Endothelial cell of umbilical vein (primary cell): ENCODE measurements at regions not wholly inside any gene's neighbourhood (a gene's known extent, or its start where the extent isn't known, plus 50 kb on each side); places are given as distances from the start of the nearest gene placed in this dataset.

ENCODE experiments used
- BruUV-seq: library from RNA; stranded (reverse); fragments of 400-500 nt; replicated peaks from 2 replicates; lab custom pipeline; 2021; lab: Mats Ljungman, UMichigan
- CTCF ChIA-PET: fragments of 300-600, 350-600 bp; sonication (Branson Sonifier 250); formaldehyde crosslinking; loops from one replicate; lab custom pipeline; 2021; ENCODE audit warnings: antibody characterized with exemption, inconsistent platforms; lab: Charles Lee
- POLR2A ChIA-PET: fragments of 300-600, 350-600 bp; sonication (Branson Sonifier 250); formaldehyde crosslinking; loops from one replicate; lab custom pipeline; 2021; ENCODE audit warnings: antibody characterized with exemption, inconsistent platforms; lab: Charles Lee
- DNase-seq: peaks from one replicate; pipeline ENCODE4 v3.0.0-alpha.2; 2011; ENCODE audit warnings: low read depth, low spot score
- FAIRE-seq: peaks from 2 replicates; lab custom pipeline; 2011; peaks lifted over from hg19 to GRCh38; lab: Jason Lieb, UNC
- H2AFZ ChIP-seq: 2 replicates; pipeline ENCODE4 v1.6.0; 2012; ENCODE audit warnings: low read depth, low read length, control low read depth, inconsistent platforms
- H3K27ac ChIP-seq: 2 replicates; pipeline ENCODE4 v1.5.1; 2011; ENCODE audit warnings: low read depth, mild to moderate bottlenecking, control low read depth, low read length, moderate library complexity; ENCODE audit not compliant: insufficient read depth
- H3K27me3 ChIP-seq, 2 experiments: 2 replicates each; pipeline versions ENCODE4 v1.6.0 to v1.6.1; 2011; ENCODE audit warnings: low read length in 2 of 2, mixed read lengths in 1 of 2; ENCODE audit not compliant: control insufficient read depth in 2 of 2, insufficient read depth in 2 of 2
- H3K36me3 ChIP-seq, 2 experiments: 2 replicates in 1 of 2; 3 replicates in 1 of 2; pipeline ENCODE4 v1.5.1; 2011; ENCODE audit warnings: low read length in 2 of 2, mild to moderate bottlenecking in 1 of 2, moderate library complexity in 1 of 2; ENCODE audit not compliant: control insufficient read depth in 2 of 2, insufficient read depth in 2 of 2; ENCODE audit errors: extremely low read depth in 1 of 2
- H3K4me1 ChIP-seq: 3 replicates; pipeline ENCODE4 v1.5.1; 2011; ENCODE audit warnings: mild to moderate bottlenecking, low read length; ENCODE audit not compliant: control insufficient read depth, insufficient read depth; ENCODE audit errors: extremely low read depth
- H3K4me2 ChIP-seq: 2 replicates; pipeline ENCODE4 v1.6.1; 2011; ENCODE audit warnings: low read length, control low read depth, mixed read lengths; ENCODE audit not compliant: insufficient read depth
- H3K4me3 ChIP-seq, 3 experiments: fragments of 200-600 bp in 1 of 3; sonication (generic), shearing (Covaris generic) in 1 of 3; replicated peaks in 1 of 3; 2 replicates each; pipeline ENCODE4 v1.5.1; 2011 to 2016; ENCODE audit warnings: control low read depth in 3 of 3, low read length in 3 of 3, mild to moderate bottlenecking in 2 of 3, inconsistent platforms in 1 of 3, low read depth in 1 of 3, moderate library complexity in 1 of 3; ENCODE audit not compliant: insufficient read depth in 1 of 3
- H3K79me2 ChIP-seq: 2 replicates; pipeline ENCODE4 v1.6.0; 2012; ENCODE audit warnings: low read length, inconsistent platforms; ENCODE audit not compliant: control insufficient read depth, insufficient read depth
- H3K9ac ChIP-seq: replicated peaks from 2 replicates; pipeline ENCODE3; 2011; ENCODE audit warnings: low read length, control low read depth; ENCODE audit not compliant: insufficient read depth; ENCODE audit errors: extremely low read depth
- H3K9me1 ChIP-seq: replicated peaks from 3 replicates; pipeline ENCODE4 v1.6.0; 2011; ENCODE audit warnings: mild to moderate bottlenecking, low read length; ENCODE audit not compliant: control insufficient read depth, insufficient read depth; ENCODE audit errors: extremely low read depth
- H3K9me3 ChIP-seq: replicated peaks from 2 replicates; pipeline ENCODE4 v1.5.1; 2012; ENCODE audit warnings: low read length, inconsistent platforms; ENCODE audit not compliant: control insufficient read depth, insufficient read depth
- H4K20me1 ChIP-seq: replicated peaks from 2 replicates; pipeline ENCODE3; 2011; ENCODE audit warnings: mild to moderate bottlenecking, low read length; ENCODE audit not compliant: control insufficient read depth, insufficient read depth; ENCODE audit errors: extremely low read depth
- CTCF ChIP-seq, 2 donors: IDR thresholded peaks; 1 replicate in 1 of 2; 2 replicates in 1 of 2; pipeline ENCODE4 v1.5.1; 2011; ENCODE audit warnings: low read length in 2 of 2, mild to moderate bottlenecking in 2 of 2, moderate library complexity in 2 of 2, control low read depth in 1 of 2, inconsistent platforms in 1 of 2, low read depth in 1 of 2; ENCODE audit not compliant: insufficient read depth in 1 of 2; ENCODE audit errors: extremely low read depth in 1 of 2
- EZH2 ChIP-seq: IDR thresholded peaks from 2 replicates; pipeline ENCODE4 v1.6.1; 2012; ENCODE audit warnings: borderline replicate concordance, low read depth, mild to moderate bottlenecking, moderate library complexity, low read length, inconsistent platforms; ENCODE audit not compliant: severe bottlenecking
- FOS ChIP-seq: IDR thresholded peaks from 2 replicates; pipeline ENCODE4 v1.6.1; 2011; ENCODE audit warnings: mild to moderate bottlenecking, low read length, moderate library complexity, borderline replicate concordance; ENCODE audit not compliant: insufficient read depth
- GATA2 ChIP-seq: IDR thresholded peaks from 2 replicates; pipeline ENCODE4 v1.7.0; 2011; ENCODE audit warnings: low read depth, mild to moderate bottlenecking, moderate library complexity, mixed read lengths, low read length; ENCODE audit not compliant: insufficient read length, insufficient read depth
- JUN ChIP-seq: IDR thresholded peaks from 2 replicates; pipeline ENCODE4 v1.6.1; 2011; ENCODE audit warnings: borderline replicate concordance, low read depth; ENCODE audit not compliant: insufficient read length, insufficient read depth
- MAX ChIP-seq: IDR thresholded peaks from 2 replicates; pipeline ENCODE4 v1.6.1; 2011; ENCODE audit not compliant: insufficient read depth, insufficient read length
- MYC ChIP-seq: IDR thresholded peaks from one replicate; pipeline ENCODE4 v1.6.1; 2011; ENCODE audit warnings: mild to moderate bottlenecking, low read depth, low read length
- POLR2A ChIP-seq: IDR thresholded peaks from 2 replicates; pipeline ENCODE4 v1.6.1; 2012; ENCODE audit warnings: low read depth, mild to moderate bottlenecking, control low read depth, low read length
- POLR2AphosphoS5 ChIP-seq: IDR thresholded peaks from 2 replicates; pipeline ENCODE4 v1.6.1; 2012; ENCODE audit warnings: low read depth, mild to moderate bottlenecking, control low read depth, low read length, moderate library complexity; ENCODE audit not compliant: insufficient read depth
- dilution Hi-C: fragments of 300-500 bp; cut with MboI; formaldehyde crosslinking; loops from one replicate; pipeline ENCODE4 v1.15.0; 2019; ENCODE audit warnings: low sequenced_read_pairs; ENCODE audit not compliant: extremely low pct_ligation_motif_present
- intact Hi-C: fragments of 100-400 bp; cut with micrococcal nuclease; formaldehyde crosslinking; loops from one replicate; pipeline ENCODE4 v1.10.0; 2022

GRCh38 chr5:54721951-54722654 lies 204.5 kb downstream of the SNX18 start:
- ChIA-PET CTCF (interaction anchor here (1.2 kb wide), 2 partner anchors 14 to 205 kb away, joined by 4 read pairs; no protein-coding TSS in a partner anchor), POLR2A (no interaction called here)
- Histone ChIP-seq H3K9me3 (no peaks in the 10 kb centered on the region), H2AFZ (no peak overlapping the region), H3K79me2 (no peaks in the 10 kb centered on the region), H3K9me1 (no peaks in the 10 kb centered on the region), H3K4me1 (no peaks in the 10 kb centered on the region), H3K9ac (no peak overlapping the region), H3K36me3 (no peaks in the 10 kb centered on the region), H3K4me3 (no peak overlapping the region), H4K20me1 (no peaks in the 10 kb centered on the region), H3K4me2 (no peak overlapping the region), H3K27me3 (peaks cover 0 to 10% of the 10 kb centered on the region in 2 experiments), H3K27ac (no peak overlapping the region)
- FAIRE-seq, result no peak
- intact Hi-C loops, result no loop called here
- no TSS peak for BruUV-seq
- dilution Hi-C loops, result no loop called here
- TF ChIP-seq JUN (no peak), POLR2A (no peak), MYC (no peak), GATA2 (no peak), CTCF (IDR thresholded peaks at IDR 0.05; ENCODE audit: extremely low read depth in 1 of 2, insufficient read depth in 1 of 2, low read depth in 1 of 2, low read length in 2 of 2) (no peak), FOS (no peak), POLR2AphosphoS5 (no peak), MAX (no peak), EZH2 (no peak)
- DNase-seq, result no peak
